ENCODE measurements at regions not wholly inside any gene's neighbourhood (a gene's known extent, or its start where the extent isn't known, plus 50 kb on each side); places are given as distances from the start of the nearest gene placed in this dataset.

GRCh38 chr9:88663771-88664419, 128.9 kb downstream of the NXNL2 start:
- CTCF ChIA-PET = interaction anchor here (0.9 to 1.9 kb wide), 2 partner anchors 76 to 337 kb away, joined by 3 to 6 read pairs; no protein-coding TSS in a partner anchor
- dilution Hi-C loops (cut with MboI; ENCODE audit: extremely low pct_ligation_motif_present, low sequenced_read_pairs) = no loop called here

More at GRCh38 chr9:88663771-88664419, 128.9 kb downstream of the NXNL2 start:
- H2AFZ ChIP-seq (ENCODE audit: low read depth, low read length) = no peak overlapping the region
- no peaks in the 10 kb centered on the region for H3K79me2 ChIP-seq (ENCODE audit: control insufficient read depth, insufficient read depth, low read length)
- no peaks in the 10 kb centered on the region for H3K9me3 ChIP-seq (replicated peaks; ENCODE audit: control insufficient read depth, insufficient read depth, low read length)
- H3K27me3 ChIP-seq (ENCODE audit: control insufficient read depth in 2 of 2, insufficient read depth in 2 of 2, low read length in 2 of 2) = no peaks in the 10 kb centered on the region
- no peak overlapping the region for H3K4me2 ChIP-seq (ENCODE audit: insufficient read depth, low read length)
- H3K9me1 ChIP-seq (replicated peaks; ENCODE audit: control insufficient read depth, extremely low read depth, insufficient read depth, low read length) = no peaks in the 10 kb centered on the region
- DNase-seq (ENCODE audit: low read depth, low spot score) (no peak), FAIRE-seq (no peak)
- TF ChIP-seq POLR2A (IDR thresholded peaks at IDR 0.05; ENCODE audit: low read depth, low read length) = no peak
- no peak for TF ChIP-seq CTCF (IDR thresholded peaks at IDR 0.05; ENCODE audit: extremely low read depth in 1 of 2, insufficient read depth in 1 of 2, low read depth in 1 of 2, low read length in 2 of 2)
- TF ChIP-seq JUN (IDR thresholded peaks at IDR 0.05; ENCODE audit: borderline replicate concordance, insufficient read depth, insufficient read length, low read depth) = no peak
- TF ChIP-seq MYC (IDR thresholded peaks at IDR 0.05; ENCODE audit: low read depth, low read length) = no peak
- no peak for TF ChIP-seq MAX (IDR thresholded peaks at IDR 0.05; ENCODE audit: insufficient read depth, insufficient read length)
- no peak for TF ChIP-seq EZH2 (IDR thresholded peaks at IDR 0.05; ENCODE audit: borderline replicate concordance, low read depth, low read length, severe bottlenecking)
- TF ChIP-seq POLR2AphosphoS5 (IDR thresholded peaks at IDR 0.05; ENCODE audit: insufficient read depth, low read depth, low read length) = no peak
- TF ChIP-seq FOS (IDR thresholded peaks at IDR 0.05; ENCODE audit: borderline replicate concordance, insufficient read depth, low read length) = no peak
- TF ChIP-seq GATA2 (IDR thresholded peaks at IDR 0.05; ENCODE audit: insufficient read depth, insufficient read length, low read depth, low read length) = no peak
- H4K20me1 ChIP-seq (replicated peaks; ENCODE audit: control insufficient read depth, extremely low read depth, insufficient read depth, low read length) = no peaks in the 10 kb centered on the region
- intact Hi-C loops (cut with micrococcal nuclease) = loop anchor here (5.0 to 10.0 kb wide), 2 partner anchors 241 to 613 kb away; no protein-coding TSS in a partner anchor
- no peak overlapping the region for H3K27ac ChIP-seq (ENCODE audit: insufficient read depth, low read depth, low read length)
- H3K4me1 ChIP-seq (ENCODE audit: control insufficient read depth, extremely low read depth, insufficient read depth, low read length) = no peaks in the 10 kb centered on the region
- POLR2A ChIA-PET = no interaction called here
- H3K36me3 ChIP-seq (ENCODE audit: control insufficient read depth in 2 of 2, extremely low read depth in 1 of 2, insufficient read depth in 2 of 2, low read length in 2 of 2) = no peaks in the 10 kb centered on the region
- no peak overlapping the region for H3K4me3 ChIP-seq (replicated peaks in 1 of 3; ENCODE audit: insufficient read depth in 1 of 3, low read depth in 1 of 3, low read length in 3 of 3)
- no TSS peak for BruUV-seq (replicated peaks)
- no peak overlapping the region for H3K9ac ChIP-seq (replicated peaks; ENCODE audit: extremely low read depth, insufficient read depth, low read length)

All from endothelial cell of umbilical vein (primary cell).